NCI-H146 treated with DMSO at 0.1 percent for 48 hours (cell line): ENCODE measurements at regions not wholly inside any gene's neighbourhood (a gene's known extent, or its start where the extent isn't known, plus 50 kb on each side); places are given as distances from the start of the nearest gene placed in this dataset.
"Not testable (repeated sequence)": the region's sequence is repeated elsewhere in the genome, so short reads cannot be mapped to it uniquely, and the experiment has no call there.

Experiments
- DNase-seq: peaks from one replicate; lab custom pipeline; 2025; ENCODE audit not compliant: unreplicated experiment; lab: John Stamatoyannopoulos, UW

GRCh38 chr21:23952269-23952668 lies 1655.0 kb downstream of the MRPL39 start:
- no peak for DNase-seq

DNA sequence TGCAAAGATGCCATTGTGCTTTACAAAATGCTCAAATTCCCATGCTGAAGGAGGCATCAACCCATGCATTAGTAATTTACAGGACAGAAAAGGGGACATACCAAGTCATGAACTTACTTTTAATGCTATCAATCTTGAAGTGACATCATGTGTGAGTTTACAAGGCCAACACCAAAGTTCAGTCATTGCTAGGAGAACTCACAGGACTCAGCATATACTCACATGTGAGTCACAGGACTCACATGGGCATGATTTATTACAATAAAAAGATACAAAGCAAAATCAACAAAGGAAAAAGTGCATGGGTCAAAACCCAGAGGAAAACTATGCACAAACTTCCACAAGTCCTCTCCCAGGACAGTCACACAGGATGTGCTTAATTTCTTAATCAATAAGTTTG lies 1656.0 kb downstream of the MRPL39 start:
- no peak for DNase-seq

DNA sequence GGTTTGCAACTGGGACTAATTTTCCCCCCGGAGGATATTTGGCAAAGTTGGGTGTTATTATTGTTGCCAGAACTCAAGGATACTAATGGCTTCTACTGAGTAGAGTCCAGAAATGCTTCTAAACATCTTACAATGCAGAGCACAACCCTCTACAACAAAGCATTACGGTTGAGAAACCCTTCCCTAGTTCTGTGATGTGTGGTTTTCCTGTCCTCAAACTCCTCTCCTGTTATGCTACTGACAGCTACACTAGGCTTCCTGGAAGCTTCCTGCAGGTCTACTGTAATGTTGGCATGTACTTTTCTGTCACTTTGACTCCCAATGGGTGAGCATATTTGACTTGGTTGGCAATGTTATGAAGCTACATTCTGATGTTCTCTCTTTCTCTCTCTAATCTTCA lies 1656.9 kb downstream of the MRPL39 start:
- no peak for DNase-seq

DNA sequence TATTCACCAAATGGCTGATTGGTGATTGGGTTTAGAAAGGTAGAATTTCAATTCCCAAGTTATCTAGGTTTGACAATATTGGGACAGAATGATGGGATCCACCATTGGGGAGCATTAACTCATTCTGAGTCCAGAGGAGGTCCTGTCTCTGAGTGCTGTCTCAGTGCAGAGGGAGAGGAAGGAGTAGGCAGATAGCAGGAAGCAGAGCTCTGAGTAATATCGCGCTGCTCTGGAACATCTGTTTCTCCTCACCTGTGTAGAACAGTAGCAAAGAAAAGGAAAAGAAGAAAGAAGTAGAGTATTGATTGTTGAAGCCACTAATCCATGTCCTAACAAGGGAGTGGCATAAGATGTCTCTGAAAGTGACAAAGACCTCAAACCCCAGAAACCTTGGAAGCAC lies 1657.8 kb downstream of the MRPL39 start:
- DNase-seq = no peak

GRCh38 chr21:23939369-23940065 lies 1667.8 kb downstream of the MRPL39 start:
- DNase-seq = no peak

DNA sequence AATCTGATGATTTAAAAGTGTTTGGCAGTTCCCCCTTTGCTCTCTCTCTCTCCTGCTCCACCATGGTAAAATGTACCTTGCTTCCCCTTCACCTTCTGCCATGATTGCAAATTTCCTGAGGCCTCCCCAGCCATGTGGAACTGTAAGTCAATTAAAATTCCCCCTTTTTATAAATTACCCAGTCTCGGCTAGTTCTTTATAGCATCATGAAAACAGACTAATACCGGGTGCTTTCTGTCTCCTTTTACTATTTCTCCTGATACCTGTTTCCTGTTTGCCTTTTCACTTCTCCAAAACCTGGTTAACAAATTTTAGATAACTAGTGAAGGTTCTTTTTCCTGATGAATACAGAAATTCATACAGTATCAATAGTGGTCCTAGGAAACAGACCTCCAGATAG lies 1670.3 kb downstream of the MRPL39 start:
- DNase-seq = no peak

DNA sequence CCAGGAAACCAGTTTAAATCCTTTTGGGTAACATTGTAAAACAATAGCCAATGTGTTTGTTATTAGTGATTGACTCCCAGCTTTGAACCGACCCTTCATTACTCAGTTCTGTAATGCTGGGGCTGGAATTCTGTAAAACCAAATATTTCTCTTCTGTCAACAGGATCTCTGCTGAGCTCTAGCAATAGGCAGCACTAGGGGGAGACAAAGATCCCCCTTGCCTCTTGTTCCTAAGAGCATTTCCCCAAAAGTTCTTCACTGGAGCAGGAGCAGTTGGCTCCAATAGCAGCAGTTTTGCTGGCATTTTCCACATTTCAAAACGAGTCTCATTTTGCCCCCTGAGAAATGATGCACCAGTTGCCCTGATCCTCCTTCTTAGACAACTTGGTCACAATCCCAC lies 1671.1 kb downstream of the MRPL39 start:
- DNase-seq = no peak

DNA sequence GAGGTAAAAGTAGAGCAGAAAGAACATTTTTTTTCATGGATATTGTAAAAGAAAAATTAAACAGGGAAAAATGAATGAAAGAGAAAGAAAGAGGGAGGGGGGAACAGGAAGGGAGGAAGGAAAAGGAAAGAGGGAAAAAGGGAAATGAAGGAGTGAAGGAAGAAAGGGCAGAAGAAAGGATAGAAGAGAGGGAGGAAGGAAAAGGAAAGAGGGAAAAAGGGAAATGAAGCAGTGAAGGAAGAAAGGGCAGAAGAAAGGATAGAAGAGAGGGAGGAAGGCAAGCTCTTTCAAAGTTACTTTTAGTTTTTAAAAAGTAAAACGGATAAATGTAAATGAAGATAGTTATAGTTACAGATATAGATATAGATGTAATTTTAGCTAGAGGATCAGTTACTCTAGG lies 1676.7 kb downstream of the MRPL39 start:
- no peak for DNase-seq

- DNase-seq = not testable (repeated sequence)
These were observed 1680.9 kb downstream of the MRPL39 start for GRCh38 chr21:23926430-23926829.

GRCh38 chr21:23921670-23922418 lies 1685.4 kb downstream of the MRPL39 start:
- no peak for DNase-seq

- DNase-seq = no peak
These were observed 1706.6 kb downstream of the MRPL39 start for GRCh38 chr21:23900727-23901126.

DNA sequence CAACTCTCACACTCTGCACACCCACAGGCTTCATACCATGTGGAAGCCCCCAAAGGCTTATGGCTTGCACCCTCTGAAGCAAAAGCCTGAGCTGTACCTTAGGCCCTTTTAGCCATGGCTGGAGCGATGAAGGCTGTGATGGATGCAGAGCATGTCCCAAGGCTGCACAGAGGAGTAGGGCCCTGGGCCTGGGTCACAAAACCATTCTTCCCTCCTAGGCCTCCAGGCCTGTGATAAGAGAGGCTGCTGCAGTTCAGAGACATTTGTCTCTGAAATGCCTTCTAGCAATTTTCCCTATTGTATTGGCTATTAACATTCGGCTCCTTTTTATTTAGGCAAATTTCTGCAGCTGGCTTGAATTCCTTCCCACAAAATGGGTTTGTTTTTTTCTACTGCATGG lies 1707.7 kb downstream of the MRPL39 start:
- no peak for DNase-seq

DNA sequence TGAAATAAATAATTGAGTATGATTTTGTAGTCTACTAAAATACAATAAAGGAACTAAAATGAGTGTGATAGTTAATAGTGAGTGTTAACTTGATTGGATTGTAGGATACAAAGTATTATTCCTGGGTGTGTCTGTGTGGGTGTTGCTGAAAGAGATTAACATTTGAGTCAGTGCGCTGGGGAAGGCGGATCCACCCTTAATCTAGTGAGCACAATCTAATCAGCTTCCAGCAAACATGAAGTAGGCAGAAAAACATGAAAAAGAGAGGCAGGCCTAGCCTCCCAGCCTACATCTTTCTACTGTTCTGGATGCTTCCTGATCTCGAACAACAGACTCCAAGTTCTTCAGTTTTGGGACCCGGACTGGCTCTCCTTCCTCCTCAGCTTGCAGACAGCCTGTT lies 1716.6 kb downstream of the MRPL39 start:
- no peak for DNase-seq

GRCh38 chr21:23887725-23888306 lies 1719.5 kb downstream of the MRPL39 start:
- DNase-seq = no peak

DNA sequence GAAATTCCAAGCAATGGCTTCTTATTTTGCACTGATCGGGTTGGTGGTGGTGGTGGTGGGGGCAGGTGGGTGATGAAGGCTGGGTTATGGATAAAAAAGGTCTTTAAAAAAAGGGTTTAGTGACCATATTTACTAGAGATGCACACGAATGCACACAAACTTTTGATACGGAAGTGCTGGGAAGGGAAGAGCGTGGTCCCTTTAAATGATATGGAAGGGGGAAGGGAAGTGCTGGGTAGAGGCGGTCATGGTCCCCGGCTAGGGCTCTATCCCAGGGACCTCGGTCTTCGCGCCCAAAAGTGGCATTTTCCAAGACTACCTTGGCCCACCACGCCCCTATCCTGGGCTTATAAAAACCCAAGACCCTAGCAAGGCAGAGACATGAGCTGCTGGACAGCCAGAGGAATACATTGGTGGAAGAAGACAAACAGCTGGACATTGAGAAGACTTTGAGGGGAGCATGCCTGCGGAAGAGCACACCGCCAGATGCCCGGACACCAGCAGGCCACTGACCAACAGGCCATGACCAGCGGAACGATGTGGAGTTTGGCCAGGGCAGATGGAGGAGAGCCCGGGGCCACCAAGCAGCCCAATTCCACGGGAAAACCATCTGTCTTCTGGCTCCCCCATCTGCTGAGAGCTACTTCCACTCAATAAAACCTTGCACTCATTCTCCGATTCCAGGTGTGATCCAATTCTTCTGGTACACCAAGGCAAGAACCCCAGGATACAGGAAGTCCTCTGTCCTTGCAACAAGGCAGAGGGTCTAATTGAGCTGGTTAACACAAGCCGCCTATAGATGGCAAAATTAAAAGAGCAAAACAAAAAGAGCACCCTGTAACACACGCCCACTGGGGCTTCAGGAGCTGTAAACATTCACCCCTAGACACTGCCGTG lies 1720.2 kb downstream of the MRPL39 start:
- no peak for DNase-seq

GRCh38 chr21:23881783-23882182 lies 1725.5 kb downstream of the MRPL39 start:
- no peak for DNase-seq

DNA sequence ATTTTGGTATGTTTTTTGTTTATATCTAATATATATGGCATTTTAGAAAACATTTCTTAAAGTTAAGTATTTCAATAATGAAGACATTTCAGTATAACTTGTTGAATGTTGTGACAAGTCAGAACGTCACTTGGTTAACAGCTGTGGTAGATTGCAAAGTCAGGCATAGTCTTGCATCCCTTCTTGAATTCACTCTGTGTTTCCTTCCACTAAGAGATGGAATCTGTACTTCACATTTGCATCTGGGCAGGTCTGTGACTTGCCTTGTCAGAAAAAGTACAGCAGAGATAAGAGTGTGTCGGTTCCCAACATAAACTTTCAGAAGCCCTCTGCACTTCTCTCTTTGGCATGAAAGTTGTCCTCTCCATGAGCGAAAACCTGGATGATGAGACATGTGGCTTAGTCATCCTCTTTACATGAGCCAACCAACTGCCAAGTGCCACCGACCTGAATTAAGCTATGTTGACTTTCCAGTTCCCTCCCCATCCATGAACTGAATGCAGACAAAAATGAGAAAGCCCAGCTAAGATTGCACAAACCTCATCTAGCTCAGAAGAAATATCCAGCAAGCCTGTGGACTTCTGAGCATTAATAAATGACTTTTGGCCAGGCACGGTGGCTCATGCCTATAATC lies 1730.2 kb downstream of the MRPL39 start:
- no peak for DNase-seq

- no peak for DNase-seq
These were observed 1733.0 kb downstream of the MRPL39 start for GRCh38 chr21:23874271-23874670.

DNA sequence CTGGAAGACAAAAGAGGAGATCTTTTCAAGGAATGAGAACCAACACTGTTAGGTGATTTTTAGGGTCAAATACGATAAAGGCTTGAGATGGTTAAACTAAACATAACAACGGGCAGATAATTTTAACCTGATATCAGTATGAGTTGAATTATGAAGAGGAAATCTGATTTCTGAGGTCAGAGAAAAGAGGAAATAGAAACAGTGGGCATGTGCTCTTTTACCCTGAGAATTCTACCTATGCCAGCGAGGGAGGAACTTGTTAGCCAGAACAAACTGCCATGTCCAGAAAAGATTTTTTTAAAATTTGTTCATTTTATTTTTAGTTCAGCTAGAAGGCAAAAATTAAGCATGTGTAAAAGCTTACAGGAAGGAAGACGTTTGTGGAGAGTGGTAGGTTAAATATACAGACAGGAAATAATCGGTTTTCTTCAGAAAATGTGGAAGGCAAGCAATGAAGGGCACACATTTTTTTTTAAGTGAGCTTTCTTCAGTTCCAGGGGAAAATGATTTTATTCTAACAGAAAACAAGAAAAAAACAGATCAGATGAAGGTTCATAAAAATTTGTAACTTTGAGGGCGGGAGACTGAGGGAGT lies 1745.3 kb downstream of the MRPL39 start:
- no peak for DNase-seq

GRCh38 chr21:23858878-23859277 lies 1748.4 kb downstream of the MRPL39 start:
- no peak for DNase-seq
